GM23248 (cell line): ENCODE measurements at regions not wholly inside any gene's neighbourhood (a gene's known extent, or its start where the extent isn't known, plus 50 kb on each side); places are given as distances from the start of the nearest gene placed in this dataset.

Source experiments
- DNase-seq: peaks from one replicate; pipeline ENCODE4 v3.0.0-alpha.2; 2015
- H2AFZ ChIP-seq: fragments of 200-600 bp; sonication (generic); 2 replicates; pipeline ENCODE4 v1.6.1; 2016; ENCODE audit warnings: antibody characterized with exemption
- H3F3A ChIP-seq: fragments of 200-600 bp; sonication (generic); 2 replicates; pipeline ENCODE4 v1.6.1; 2016; ENCODE audit warnings: mild to moderate bottlenecking, antibody characterized with exemption, mixed run types; ENCODE audit not compliant: insufficient read depth
- H3K27ac ChIP-seq: fragments of 200-600 bp; sonication (generic); 2 replicates; pipeline ENCODE4 v1.5.1; 2016; ENCODE audit warnings: mild to moderate bottlenecking
- H3K27me3 ChIP-seq: fragments of 200-600 bp; sonication (generic); replicated peaks from 2 replicates; pipeline ENCODE4 v1.6.1; 2016; ENCODE audit warnings: mild to moderate bottlenecking; ENCODE audit not compliant: insufficient read depth
- H3K36me3 ChIP-seq: fragments of 200-600 bp; sonication (generic); 2 replicates; pipeline ENCODE4 v1.6.1; 2016; ENCODE audit warnings: low read depth, mild to moderate bottlenecking
- H3K4me1 ChIP-seq: fragments of 200-600 bp; sonication (generic); 2 replicates; pipeline ENCODE4 v1.6.1; 2016; ENCODE audit warnings: mild to moderate bottlenecking; ENCODE audit not compliant: insufficient read depth
- H3K4me2 ChIP-seq: fragments of 200-600 bp; sonication (generic); one replicate; pipeline ENCODE4 v1.6.1; 2016; ENCODE audit warnings: mild to moderate bottlenecking; ENCODE audit not compliant: unreplicated experiment
- H3K4me3 ChIP-seq: fragments of 200-600 bp; sonication (generic); 2 replicates; pipeline ENCODE4 v1.5.1; 2016; ENCODE audit warnings: mild to moderate bottlenecking
- H3K79me2 ChIP-seq: fragments of 200-600 bp; sonication (generic); 2 replicates; pipeline ENCODE4 v1.6.1; 2016; ENCODE audit warnings: mild to moderate bottlenecking; ENCODE audit not compliant: insufficient read depth
- H3K9ac ChIP-seq: fragments of 200-600 bp; sonication (generic); 2 replicates; pipeline ENCODE4 v1.6.1; 2016; ENCODE audit warnings: mild to moderate bottlenecking
- H3K9me2 ChIP-seq: fragments of 200-600 bp; sonication (generic); 2 replicates; pipeline ENCODE4 v1.6.1; 2016; ENCODE audit warnings: mixed run types, mild to moderate bottlenecking, moderate library complexity; ENCODE audit not compliant: insufficient read depth
- H3K9me3 ChIP-seq: fragments of 200-600 bp; sonication (generic); one replicate; pipeline ENCODE4 v1.6.1; 2017; ENCODE audit warnings: low read depth
- H4K20me1 ChIP-seq: fragments of 200-600 bp; sonication (generic); 2 replicates; pipeline ENCODE4 v1.6.0; 2016; ENCODE audit not compliant: insufficient read depth
- EZH2 ChIP-seq: fragments of 200-600 bp; sonication (generic); IDR thresholded peaks from 2 replicates; pipeline ENCODE4 v1.6.1; 2018; ENCODE audit warnings: antibody characterized with exemption, mild to moderate bottlenecking; ENCODE audit not compliant: insufficient read depth, poor library complexity, severe bottlenecking
- EZH2phosphoT487 ChIP-seq: fragments of 200-600 bp; sonication (generic); IDR thresholded peaks from 2 replicates; pipeline ENCODE4 v1.6.1; 2018; ENCODE audit warnings: antibody characterized with exemption, moderate library complexity, mild to moderate bottlenecking, low read depth; ENCODE audit not compliant: insufficient read depth
- WGBS, 2 experiments: methylation state at CpG; one replicate each; pipeline ENCODE4 v1.1.6; 2015 to 2017; ENCODE audit warnings: low lambda C conversion rate in 2 of 2, low coverage in 1 of 2; ENCODE audit errors: missing lambda C conversion rate in 2 of 2; 5-methylcytosine and 5-hydroxymethylcytosine counted together
- in situ Hi-C: fragments of 300-500 bp; cut with MboI; formaldehyde crosslinking; loops from 2 replicates; pipeline ENCODE4 v1.15.0; 2020

- H3K4me3 ChIP-seq: no peak overlapping the region
- no peaks in the 10 kb centered on the region for H3K4me1 ChIP-seq
- H3K9me2 ChIP-seq: no peaks in the 10 kb centered on the region
- H3F3A ChIP-seq: no peaks in the 10 kb centered on the region
- H3K36me3 ChIP-seq: no peaks in the 10 kb centered on the region
- H3K9me3 ChIP-seq: no peaks in the 10 kb centered on the region
- H3K9ac ChIP-seq: no peak overlapping the region
- no peaks in the 10 kb centered on the region for H4K20me1 ChIP-seq
- DNase-seq: no peak
- TF ChIP-seq EZH2phosphoT487 (no peak), EZH2 (no peak)
- no peak overlapping the region for H3K27ac ChIP-seq
- no peaks in the 10 kb centered on the region for H3K79me2 ChIP-seq
- H3K27me3 ChIP-seq: no peaks in the 10 kb centered on the region
- H3K4me2 ChIP-seq: no peak overlapping the region
- in situ Hi-C loops: no loop called here
- no peak overlapping the region for H2AFZ ChIP-seq
- 23 to 27% methylated on average over 15 of the region's 15 CpGs for WGBS, 2 experiments
These were observed 126.7 kb upstream of the B3GAT1 start for GRCh38 chr11:134538742-134539141.

- Histone ChIP-seq H3K36me3 (no peaks in the 10 kb centered on the region), H2AFZ (no peak overlapping the region), H3K9me3 (no peaks in the 10 kb centered on the region), H3K27ac (no peak overlapping the region), H3K4me1 (no peaks in the 10 kb centered on the region), H3K4me3 (no peak overlapping the region), H3K79me2 (no peaks in the 10 kb centered on the region), H3K4me2 (no peak overlapping the region), H3K9me2 (no peaks in the 10 kb centered on the region), H4K20me1 (no peaks in the 10 kb centered on the region), H3K9ac (no peak overlapping the region), H3K27me3 (no peaks in the 10 kb centered on the region), H3F3A (no peaks in the 10 kb centered on the region)
- in situ Hi-C loops: no loop called here
- TF ChIP-seq EZH2: no peak
- TF ChIP-seq EZH2phosphoT487: no peak
- WGBS, 2 experiments: 19 to 21% methylated on average over 7 of the region's 7 CpGs
- DNase-seq: no peak
These were observed 125.9 kb upstream of the B3GAT1 start for GRCh38 chr11:134537941-134538340.

GRCh38 chr11:134537296-134537695, 125.3 kb upstream of the B3GAT1 start:
- H2AFZ ChIP-seq: no peak overlapping the region
- H3K27ac ChIP-seq: no peak overlapping the region
- H3K79me2 ChIP-seq: no peaks in the 10 kb centered on the region
- H3K36me3 ChIP-seq: no peaks in the 10 kb centered on the region
- no peaks in the 10 kb centered on the region for H3K4me1 ChIP-seq
- in situ Hi-C loops: no loop called here
- WGBS, 2 experiments: 7 to 21% methylated on average over 11 of the region's 11 CpGs
- H3K4me3 ChIP-seq: no peak overlapping the region
- H3K27me3 ChIP-seq: no peaks in the 10 kb centered on the region
- no peak for DNase-seq
- no peaks in the 10 kb centered on the region for H3F3A ChIP-seq
- no peak overlapping the region for H3K9ac ChIP-seq
- TF ChIP-seq EZH2phosphoT487 (no peak), EZH2 (no peak)
- no peaks in the 10 kb centered on the region for H3K9me3 ChIP-seq
- no peaks in the 10 kb centered on the region for H4K20me1 ChIP-seq
- no peak overlapping the region for H3K4me2 ChIP-seq
- no peaks in the 10 kb centered on the region for H3K9me2 ChIP-seq

- H3K36me3 ChIP-seq: no peaks in the 10 kb centered on the region
- no peak overlapping the region for H2AFZ ChIP-seq
- no peak for TF ChIP-seq EZH2
- TF ChIP-seq EZH2phosphoT487: no peak
- no peak for DNase-seq
- 28 to 36% methylated on average over 8 of the region's 8 CpGs for WGBS, 2 experiments
- H3K27me3 ChIP-seq: no peaks in the 10 kb centered on the region
- H3K79me2 ChIP-seq: no peaks in the 10 kb centered on the region
- no peak overlapping the region for H3K4me2 ChIP-seq
- no peak overlapping the region for H3K4me3 ChIP-seq
- no peaks in the 10 kb centered on the region for H3K4me1 ChIP-seq
- no peaks in the 10 kb centered on the region for H4K20me1 ChIP-seq
- H3K27ac ChIP-seq: no peak overlapping the region
- H3K9me3 ChIP-seq: no peaks in the 10 kb centered on the region
- no peak overlapping the region for H3K9ac ChIP-seq
- H3F3A ChIP-seq: no peaks in the 10 kb centered on the region
- H3K9me2 ChIP-seq: no peaks in the 10 kb centered on the region
- in situ Hi-C loops: no loop called here
These were observed 124.6 kb upstream of the B3GAT1 start for GRCh38 chr11:134536677-134537076.

GRCh38 chr11:134536219-134536618, 124.2 kb upstream of the B3GAT1 start:
- in situ Hi-C loops: no loop called here
- Histone ChIP-seq H3K36me3 (no peaks in the 10 kb centered on the region), H3K9me3 (no peaks in the 10 kb centered on the region), H3K9me2 (no peaks in the 10 kb centered on the region), H3K79me2 (no peaks in the 10 kb centered on the region), H3K9ac (no peak overlapping the region), H4K20me1 (no peaks in the 10 kb centered on the region), H3K4me1 (no peaks in the 10 kb centered on the region), H3K27me3 (no peaks in the 10 kb centered on the region), H2AFZ (no peak overlapping the region), H3K27ac (no peak overlapping the region), H3F3A (no peaks in the 10 kb centered on the region), H3K4me2 (no peak overlapping the region), H3K4me3 (no peak overlapping the region)
- 41 to 42% methylated on average over 15 of the region's 15 CpGs for WGBS, 2 experiments
- TF ChIP-seq EZH2 (no peak), EZH2phosphoT487 (no peak)
- no peak for DNase-seq
